ENCODE measurements at regions not wholly inside any gene's neighbourhood (a gene's known extent, or its start where the extent isn't known, plus 50 kb on each side); places are given as distances from the start of the nearest gene placed in this dataset.

GRCh38 chr13:111035861-111036260 lies 79.2 kb upstream of the ARHGEF7 start:
- 90% methylated on average over 8 of the region's 10 CpGs for WGBS (ENCODE audit: insufficient coverage)
- H3K27me3 ChIP-seq (ENCODE audit: control insufficient read depth in 2 of 2, insufficient read depth in 2 of 2, low read length in 2 of 2) = no peaks in the 10 kb centered on the region
- H3K27ac Mint-ChIP-seq = no peak overlapping the region
- H3K9me3 Mint-ChIP-seq = peaks cover 0 to under 1% (median 0%) of the 10 kb centered on the region in 7 donors
- no peak overlapping the region for H3K4me3 Mint-ChIP-seq
- no peak overlapping the region for H2AFZ ChIP-seq (ENCODE audit: insufficient read depth, low read depth, low read length, poor library complexity, severe bottlenecking)
- H3K4me2 ChIP-seq (replicated peaks; ENCODE audit: extremely low read depth, low read length, poor library complexity, severe bottlenecking) = no peak overlapping the region
- no peaks in the 10 kb centered on the region for H3K36me3 Mint-ChIP-seq
- no peak overlapping the region for H3K9ac ChIP-seq (ENCODE audit: insufficient read depth, low read length, poor library complexity, severe bottlenecking)
- no peak overlapping the region for H3K4me3 ChIP-seq (replicated peaks in 1 of 3; ENCODE audit: low read depth in 2 of 3, low read length in 3 of 3)
- H3K4me1 ChIP-seq (ENCODE audit: control insufficient read depth in 1 of 2, insufficient read depth in 2 of 2, low read length in 2 of 2) = no peaks in the 10 kb centered on the region
- no peaks in the 10 kb centered on the region for H3K36me3 ChIP-seq (replicated peaks in 1 of 2; ENCODE audit: control insufficient read depth in 1 of 2, insufficient read depth in 2 of 2, low read length in 2 of 2)
- H3K9me3 ChIP-seq (replicated peaks in 1 of 2; ENCODE audit: control insufficient read depth in 1 of 2, insufficient read depth in 1 of 2, low read length in 2 of 2) = no peaks in the 10 kb centered on the region
- no peak for DNase-seq
- no peak for TF ChIP-seq CTCF (IDR thresholded peaks at IDR 0.05)
- no peak overlapping the region for H3K27ac ChIP-seq (ENCODE audit: low read depth in 1 of 2, low read length in 2 of 2)
- H4K20me1 ChIP-seq (ENCODE audit: insufficient read depth, low read length) = no peaks in the 10 kb centered on the region
- no peaks in the 10 kb centered on the region for H3K4me1 Mint-ChIP-seq
- H3K27me3 Mint-ChIP-seq (ENCODE audit: low read depth in 3 of 3) = peaks cover 2 to 18% (median 12%) of the 10 kb centered on the region in 3 donors
- intact Hi-C loops (cut with micrococcal nuclease) = no loop called here
- H3K79me2 ChIP-seq (ENCODE audit: insufficient read depth, low read length) = no peaks in the 10 kb centered on the region

- no peak overlapping the region for H3K9ac ChIP-seq (ENCODE audit: insufficient read depth, low read length, poor library complexity, severe bottlenecking)
- no peaks in the 10 kb centered on the region for H3K79me2 ChIP-seq (ENCODE audit: insufficient read depth, low read length)
- no peak overlapping the region for H3K4me2 ChIP-seq (replicated peaks; ENCODE audit: extremely low read depth, low read length, poor library complexity, severe bottlenecking)
- H3K27me3 ChIP-seq (ENCODE audit: control insufficient read depth in 2 of 2, insufficient read depth in 2 of 2, low read length in 2 of 2) = no peaks in the 10 kb centered on the region
- H3K36me3 ChIP-seq (replicated peaks in 1 of 2; ENCODE audit: control insufficient read depth in 1 of 2, insufficient read depth in 2 of 2, low read length in 2 of 2) = no peaks in the 10 kb centered on the region
- DNase-seq = no peak
- WGBS (ENCODE audit: insufficient coverage) = no CpG with 5 or more reads among the region's 2 CpGs
- no peaks in the 10 kb centered on the region for H3K4me1 ChIP-seq (ENCODE audit: control insufficient read depth in 1 of 2, insufficient read depth in 2 of 2, low read length in 2 of 2)
- no peak overlapping the region for H3K4me3 ChIP-seq (replicated peaks in 1 of 3; ENCODE audit: low read depth in 2 of 3, low read length in 3 of 3)
- no peaks in the 10 kb centered on the region for H3K9me3 ChIP-seq (replicated peaks in 1 of 2; ENCODE audit: control insufficient read depth in 1 of 2, insufficient read depth in 1 of 2, low read length in 2 of 2)
- H3K9me3 Mint-ChIP-seq = no peaks in the 10 kb centered on the region
- H4K20me1 ChIP-seq (ENCODE audit: insufficient read depth, low read length) = no peaks in the 10 kb centered on the region
- H3K27ac Mint-ChIP-seq = no peak overlapping the region
- H3K27me3 Mint-ChIP-seq (ENCODE audit: low read depth in 3 of 3) = peaks cover 2 to 16% (median 10%) of the 10 kb centered on the region in 3 donors
- H3K36me3 Mint-ChIP-seq = no peaks in the 10 kb centered on the region
- TF ChIP-seq CTCF (IDR thresholded peaks at IDR 0.05) = no peak
- intact Hi-C loops (cut with micrococcal nuclease) = no loop called here
- H2AFZ ChIP-seq (ENCODE audit: insufficient read depth, low read depth, low read length, poor library complexity, severe bottlenecking) = no peak overlapping the region
- H3K4me3 Mint-ChIP-seq = no peak overlapping the region
- no peaks in the 10 kb centered on the region for H3K4me1 Mint-ChIP-seq
- no peak overlapping the region for H3K27ac ChIP-seq (ENCODE audit: low read depth in 1 of 2, low read length in 2 of 2)
Observed at GRCh38 chr13:111034811-111035210, 80.3 kb upstream of the ARHGEF7 start.
